HPDE6-E6E7 (cell line): ENCODE measurements at regions not wholly inside any gene's neighbourhood (a gene's known extent, or its start where the extent isn't known, plus 50 kb on each side); places are given as distances from the start of the nearest gene placed in this dataset.
A peak's percentile ranks its signal among the peaks of the same experiment; 100 is the strongest.

Experiments used
- DNase-seq: peaks from one replicate; pipeline ENCODE4 v3.0.0; 2011; ENCODE audit warnings: missing footprints; ENCODE audit errors: extremely low spot score

DNA sequence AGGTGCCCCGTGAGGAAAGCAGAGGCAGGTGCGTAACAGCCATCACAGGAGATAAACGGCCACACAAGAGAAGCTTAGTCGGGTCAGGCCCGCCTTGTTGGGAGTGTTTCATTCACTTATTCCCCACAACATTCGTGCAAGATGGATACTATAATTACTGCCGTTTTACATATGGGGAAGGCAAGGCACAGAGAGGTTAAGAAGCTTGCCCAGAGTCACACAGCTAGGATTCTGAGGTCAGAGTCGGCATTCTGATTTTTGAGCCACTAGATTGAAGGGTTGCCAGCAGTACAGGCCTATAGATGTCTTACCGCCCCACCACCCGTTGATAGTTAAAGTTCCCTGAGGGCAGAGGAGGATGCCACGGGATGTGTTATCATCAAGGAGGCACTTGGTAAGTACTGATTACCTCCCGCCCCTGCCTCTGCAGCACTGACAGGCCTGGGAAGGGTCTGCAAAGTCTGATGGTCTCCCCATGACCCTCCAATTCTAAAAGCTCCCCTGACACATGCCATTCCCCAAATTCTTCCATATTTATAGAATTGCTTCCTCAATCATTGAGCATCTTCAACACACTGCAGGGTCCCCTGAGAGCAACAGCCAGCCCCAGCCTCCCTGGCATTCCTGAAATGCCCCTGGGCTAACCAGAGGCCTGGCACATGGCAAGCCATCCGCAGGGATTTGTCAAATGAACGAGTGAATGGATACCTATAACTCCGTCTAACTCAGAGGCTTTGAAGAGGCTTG, 74.7 kb upstream of the CLDN14 start:
- no peak for DNase-seq

DNA sequence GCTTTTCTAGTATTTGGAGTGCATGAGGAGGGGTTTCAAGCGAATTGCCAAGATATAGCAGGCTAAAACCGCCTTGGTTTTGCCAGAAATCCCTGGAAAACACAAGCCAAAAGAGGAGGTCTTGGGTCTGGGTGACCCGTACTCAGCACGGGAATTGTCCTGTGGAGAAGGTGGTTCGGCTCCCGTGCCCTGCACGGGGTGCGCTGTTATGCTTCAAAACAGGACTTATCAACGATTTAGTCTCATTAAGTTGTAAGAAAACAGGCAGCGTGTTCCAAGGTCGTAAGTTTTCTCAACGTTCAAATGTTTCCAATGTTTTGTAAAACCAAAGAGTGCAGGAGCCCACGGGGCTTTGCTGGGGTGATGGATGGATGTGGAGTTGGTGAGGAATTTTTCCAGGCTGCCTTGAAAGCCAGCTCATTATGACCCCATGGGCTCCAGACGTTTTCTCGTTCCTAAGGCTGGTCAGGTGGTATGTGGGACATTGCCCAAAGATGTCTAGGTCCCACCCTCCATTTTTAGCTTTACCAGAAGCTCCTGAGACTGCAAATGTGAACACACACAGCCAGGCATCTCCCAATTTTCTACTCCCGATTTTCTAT, 75.4 kb upstream of the CLDN14 start:
- no peak for DNase-seq

DNA sequence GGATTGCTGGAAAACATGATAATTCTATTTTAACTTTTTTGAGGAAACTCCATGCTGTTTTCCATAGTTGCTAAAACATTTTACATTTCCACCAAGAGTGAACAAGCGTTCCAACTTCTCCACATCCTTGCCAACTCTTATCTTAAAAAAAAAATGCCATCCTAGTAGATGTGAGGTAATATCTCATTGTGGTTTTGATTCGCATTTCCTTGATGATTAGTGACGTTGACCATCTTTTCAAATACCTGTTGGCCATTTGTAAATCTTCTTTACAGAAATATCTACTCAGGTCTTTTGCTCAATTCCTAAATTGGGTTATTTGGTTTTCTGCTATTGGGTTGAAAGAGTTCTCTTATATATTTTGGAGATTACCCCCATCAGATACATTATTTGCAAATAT, 77.4 kb upstream of the CLDN14 start:
- no peak for DNase-seq

DNA sequence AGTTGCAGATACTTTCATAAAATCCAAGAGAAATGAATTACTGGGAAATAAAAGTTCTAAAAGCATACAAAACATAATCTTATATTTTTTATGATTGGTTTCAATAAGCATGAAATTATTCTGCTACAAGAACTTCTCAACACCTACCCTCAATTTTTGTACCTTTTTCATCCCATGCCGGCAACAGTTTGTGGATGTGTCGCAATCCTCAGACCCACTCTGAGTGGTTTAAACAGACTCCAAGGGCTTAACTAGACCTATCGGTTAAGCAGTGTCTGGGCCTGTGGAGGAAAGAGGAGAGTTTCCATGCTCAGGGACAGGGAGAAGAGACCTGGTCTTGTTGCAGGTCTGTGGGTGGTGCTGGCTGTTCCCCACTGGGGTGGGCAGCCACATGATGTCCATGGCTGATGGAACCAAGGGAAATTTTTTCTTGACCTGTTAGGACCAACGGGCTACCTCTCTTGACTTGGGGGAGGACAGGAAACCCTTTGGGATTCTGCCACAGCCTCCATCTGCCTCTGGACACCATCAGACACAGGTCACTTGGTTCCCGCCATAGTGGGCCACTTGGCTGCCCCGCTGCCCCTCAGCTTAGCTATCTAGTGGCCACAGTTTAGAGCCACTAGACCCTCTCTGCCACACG, 81.1 kb upstream of the CLDN14 start:
- DNase-seq, result no peak

DNA sequence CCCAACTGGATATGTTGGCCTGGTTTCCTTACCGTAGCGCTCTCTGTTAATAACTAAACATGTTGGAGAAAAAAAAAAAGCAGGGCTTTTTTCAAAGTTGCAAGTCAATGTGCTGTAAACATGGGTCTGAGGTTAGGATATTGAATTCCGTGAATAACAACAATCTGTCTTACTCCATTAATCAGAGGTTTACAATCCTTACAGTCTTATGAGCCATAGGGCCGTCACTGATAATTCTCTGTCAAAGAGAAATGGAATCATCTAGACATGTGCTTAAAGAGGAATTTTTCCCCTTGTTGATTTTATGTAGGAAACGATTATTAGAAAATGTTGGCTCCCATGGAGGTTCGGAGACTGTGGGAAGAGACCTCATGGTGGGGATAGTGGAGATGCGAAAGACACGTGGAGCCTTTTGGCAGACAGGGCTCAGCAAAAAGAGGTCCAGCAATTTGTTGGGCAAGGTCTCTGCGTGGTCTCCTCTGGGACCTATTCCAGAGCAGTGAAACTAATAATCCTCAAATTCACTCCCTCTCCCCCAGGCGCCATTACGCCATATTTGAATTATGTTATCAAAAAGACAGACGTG, 83.5 kb upstream of the CLDN14 start:
- DNase-seq, result no peak

DNA sequence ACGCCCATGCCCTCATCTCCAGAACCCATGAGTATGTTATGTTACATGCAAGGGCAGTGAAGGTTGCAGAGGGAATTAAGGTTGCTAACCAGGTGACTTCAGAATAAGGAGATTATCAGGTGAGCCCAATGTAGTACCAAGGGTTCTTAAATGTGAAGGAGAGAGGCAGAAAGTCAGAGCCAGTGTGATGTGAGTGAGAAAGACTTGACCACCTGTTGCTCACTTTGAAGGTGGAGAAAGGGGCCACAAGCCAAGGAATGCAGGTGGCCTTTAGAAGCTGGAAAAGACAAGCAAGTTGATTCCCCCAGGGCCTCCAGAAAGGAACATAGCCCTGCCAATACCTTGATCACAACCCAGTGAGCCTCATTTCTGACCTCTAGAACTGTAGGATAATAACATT, 84.7 kb upstream of the CLDN14 start:
- DNase-seq, result no peak

DNA sequence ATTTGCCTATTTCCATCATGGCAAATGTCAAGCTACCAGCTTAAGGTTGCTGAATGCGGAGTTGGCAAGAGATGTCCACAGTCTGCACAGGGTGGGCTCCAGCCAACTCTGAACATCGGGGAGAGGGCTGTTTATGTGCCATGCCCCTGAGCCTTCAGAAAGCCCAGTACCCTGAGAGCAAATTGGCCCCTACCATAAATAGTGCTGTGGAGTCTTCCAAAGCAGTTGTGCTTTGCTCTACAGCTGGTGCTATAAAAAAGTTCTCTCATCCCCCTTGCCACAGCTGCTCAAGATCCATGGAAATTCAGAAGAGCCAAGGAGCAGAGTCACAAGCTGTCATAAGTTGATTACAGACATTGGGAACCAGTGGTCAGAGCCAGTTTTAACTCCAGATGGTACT, 85.6 kb upstream of the CLDN14 start:
- DNase-seq, result no peak

DNA sequence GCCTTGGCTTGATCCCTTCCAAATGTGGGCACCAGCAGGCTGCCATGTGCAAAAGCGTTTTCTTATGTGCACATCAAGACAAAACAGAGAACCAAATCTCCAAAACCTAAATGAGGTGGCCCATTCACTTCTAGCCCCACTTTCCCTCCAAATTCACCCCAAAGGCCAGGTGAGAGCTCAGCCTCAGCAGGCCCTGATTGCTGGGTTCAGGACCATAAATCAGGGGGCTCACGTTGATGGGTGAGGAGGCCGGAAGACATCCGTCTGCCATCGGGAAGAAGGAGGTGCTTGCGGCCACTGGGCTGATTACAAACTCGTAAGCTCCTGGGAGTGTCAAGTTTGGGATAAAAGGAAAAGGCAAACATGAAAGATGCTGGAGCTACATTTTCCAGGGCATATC, 86.7 kb upstream of the CLDN14 start:
- DNase-seq, result no peak

DNA sequence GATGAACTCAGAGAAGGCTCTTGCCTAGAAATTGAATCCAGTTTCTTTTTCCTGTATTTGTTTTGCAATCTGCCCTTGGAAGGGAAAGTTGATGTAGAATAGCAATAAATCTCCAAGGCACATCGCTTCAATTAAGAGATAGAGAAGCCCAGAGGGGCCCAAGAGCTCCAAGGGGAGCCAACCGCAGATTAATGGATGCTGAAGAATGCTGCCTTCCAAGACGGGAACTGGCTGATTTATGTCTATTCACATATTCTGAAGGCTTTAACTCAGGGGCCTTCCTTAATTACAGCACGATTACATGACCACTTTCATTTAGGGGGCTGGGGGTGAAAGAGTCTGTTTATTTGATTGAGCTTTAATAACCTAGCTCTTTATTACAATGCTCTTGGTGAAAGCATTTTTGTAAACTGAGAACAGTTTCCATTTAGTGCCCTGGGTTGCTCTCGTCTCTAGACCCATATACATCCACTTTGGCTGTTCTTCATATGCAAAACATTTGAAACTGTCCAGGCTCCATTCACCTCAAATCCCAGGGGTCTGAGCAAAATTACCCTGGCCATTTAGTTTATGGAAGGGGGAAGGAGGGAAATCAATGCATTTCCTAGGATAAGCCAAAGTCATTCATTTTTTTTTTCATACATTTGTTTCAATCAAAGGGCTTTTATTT, 87.4 kb upstream of the CLDN14 start:
- no peak for DNase-seq

DNA sequence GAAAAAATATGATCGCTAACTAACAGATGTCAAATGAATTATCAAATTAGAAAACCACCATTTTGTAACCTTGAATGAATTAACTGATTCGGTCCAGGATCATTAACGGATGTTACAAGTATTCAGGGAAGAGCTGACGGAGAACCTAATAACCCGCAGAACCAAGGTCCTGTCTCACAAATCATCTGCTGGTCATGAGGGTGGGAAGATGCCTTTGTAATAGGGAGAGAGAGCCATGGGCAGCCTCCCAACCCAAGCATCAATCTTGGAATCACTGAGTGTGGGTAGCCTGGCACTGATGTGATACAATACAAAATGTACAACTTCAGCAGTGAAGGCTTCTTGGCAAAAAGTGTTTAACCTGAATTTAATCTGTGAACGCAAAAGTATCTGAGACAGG, 89.6 kb upstream of the CLDN14 start:
- DNase-seq, result no peak

DNA sequence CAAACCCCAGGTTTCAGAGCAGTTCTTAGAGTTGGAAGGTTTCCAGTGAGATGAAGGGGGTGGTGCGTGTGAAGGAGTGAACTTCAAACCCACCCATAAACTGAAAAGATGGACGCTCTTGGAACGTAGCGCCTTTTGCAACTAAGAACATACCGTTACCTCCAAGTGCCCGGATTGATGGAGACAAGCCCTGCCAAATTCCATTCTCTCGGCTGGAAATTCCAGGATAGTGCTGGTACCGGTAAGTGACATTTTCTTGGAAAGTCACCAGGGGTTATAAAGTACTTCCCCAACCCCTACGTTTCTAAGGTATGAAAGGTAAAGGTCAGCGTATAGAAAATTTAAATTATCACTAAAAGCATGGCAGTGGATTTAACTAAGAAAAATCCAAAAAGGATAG, 91.6 kb upstream of the CLDN14 start:
- no peak for DNase-seq

DNA sequence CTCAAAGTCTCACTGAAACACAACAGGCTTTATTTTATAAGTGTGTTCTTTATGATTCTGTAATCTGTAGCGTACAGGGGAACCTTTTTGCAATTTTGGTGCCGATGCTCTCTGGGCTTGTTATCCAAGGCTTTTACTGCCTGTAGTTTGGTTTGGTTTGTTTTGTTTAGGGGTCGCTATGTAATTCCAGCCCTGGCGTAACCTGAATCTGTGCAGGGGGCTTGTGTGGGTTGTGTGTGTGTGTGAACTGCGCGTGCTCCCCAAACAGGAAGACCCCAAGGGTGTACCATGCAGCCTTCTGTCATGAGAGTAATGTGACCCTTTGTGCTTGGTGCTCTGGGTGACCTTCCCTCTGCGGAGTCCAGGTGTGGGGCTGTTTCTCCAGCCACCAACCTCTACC, 92.1 kb upstream of the CLDN14 start:
- DNase-seq, result no peak

DNA sequence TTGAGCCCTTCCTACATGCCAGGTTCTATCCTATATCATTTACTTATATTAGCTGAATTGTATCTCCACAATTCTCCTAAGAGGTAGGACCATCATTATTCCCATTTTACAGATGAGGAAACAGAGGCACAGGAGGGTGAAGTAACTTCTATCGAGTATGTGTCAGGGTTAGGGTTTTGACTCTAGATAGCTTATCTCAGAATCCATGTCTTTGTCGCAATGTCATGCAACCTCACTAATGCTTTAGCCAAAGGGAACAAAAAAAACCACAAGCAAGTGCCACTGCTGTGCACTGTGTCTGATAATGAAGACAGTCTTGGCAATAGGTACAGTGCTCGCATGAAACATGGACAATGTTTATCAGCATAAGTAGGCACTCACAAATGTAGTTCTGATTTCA, 95.4 kb upstream of the CLDN14 start:
- no peak for DNase-seq

DNA sequence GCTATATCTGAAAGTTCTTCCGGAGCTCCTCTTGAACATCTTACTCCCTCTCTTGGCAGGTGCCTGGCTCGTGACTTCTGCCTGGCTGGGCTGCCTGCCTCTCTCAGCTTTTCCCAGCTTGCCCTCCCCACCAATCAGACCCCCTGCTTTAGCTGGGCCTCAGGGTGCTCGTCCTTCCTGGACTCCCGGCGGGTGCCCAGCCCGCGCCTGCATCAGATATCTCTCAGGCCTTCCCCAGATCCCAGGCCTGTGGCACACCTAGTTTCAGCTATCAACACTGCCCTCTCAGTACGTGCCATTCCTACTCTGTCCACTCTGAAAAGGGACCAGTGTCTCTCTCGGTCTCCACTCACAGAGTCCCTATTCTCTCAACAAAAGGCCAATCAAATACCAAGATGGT, 96.5 kb upstream of the CLDN14 start:
- DNase-seq, result no peak

DNA sequence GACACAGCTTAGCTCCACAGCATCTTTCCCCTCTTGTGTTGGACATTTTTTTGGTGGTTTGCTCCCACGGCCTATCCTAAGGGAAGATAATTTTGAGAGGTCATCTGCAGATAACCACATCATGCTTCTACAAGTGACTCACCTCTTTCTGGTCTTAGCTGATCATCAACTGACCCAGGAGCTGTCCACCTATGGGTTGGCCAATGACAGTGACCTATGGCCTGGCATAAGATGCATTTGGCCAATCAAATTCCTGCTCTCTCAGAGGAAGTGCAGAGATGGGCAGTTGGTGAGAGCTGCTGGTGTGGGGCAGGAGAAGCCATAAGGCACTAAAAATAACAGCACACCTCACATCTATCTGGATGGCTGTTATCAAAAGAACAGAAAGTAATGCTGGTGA, 100.0 kb upstream of the CLDN14 start:
- no peak for DNase-seq

DNA sequence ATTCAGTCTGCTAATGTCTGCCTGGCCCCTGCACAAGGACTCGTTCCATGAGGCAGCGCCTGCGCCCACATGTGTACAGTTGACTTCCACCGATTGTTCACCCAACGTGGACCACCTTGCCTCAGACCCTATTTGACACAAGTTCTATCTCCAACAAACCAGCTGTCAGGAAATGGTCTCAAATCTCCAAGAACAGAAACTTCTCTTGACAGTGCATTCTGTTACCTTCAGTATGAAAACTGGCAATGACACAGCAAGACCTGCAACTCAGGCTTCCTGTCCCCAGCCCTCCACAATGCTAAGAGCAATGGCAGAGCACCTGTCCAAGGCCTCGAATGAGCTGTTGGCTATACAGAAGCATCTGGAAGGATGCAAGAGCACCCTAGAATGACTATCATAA, 102.3 kb upstream of the CLDN14 start:
- no peak for DNase-seq

DNA sequence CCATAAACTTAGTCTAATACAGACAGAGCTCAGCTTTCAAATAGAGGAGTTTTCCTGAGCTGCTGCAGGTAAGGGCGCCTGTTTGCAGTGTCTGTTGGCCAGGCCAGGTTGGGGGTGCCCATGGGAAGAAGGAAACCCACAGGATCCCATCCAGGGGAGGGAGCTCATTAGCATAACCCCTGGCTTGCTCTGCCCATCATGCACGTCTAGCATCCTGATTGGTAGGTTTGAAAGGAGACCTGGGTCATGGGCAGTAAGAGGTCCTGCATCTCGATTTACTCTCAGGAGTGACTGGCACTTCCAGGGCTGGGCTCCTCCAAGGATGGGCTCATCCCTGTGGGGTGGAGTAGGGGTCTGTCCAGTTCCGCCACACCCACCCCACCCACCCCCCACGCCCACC, 103.7 kb upstream of the CLDN14 start:
- DNase-seq, result no peak

DNA sequence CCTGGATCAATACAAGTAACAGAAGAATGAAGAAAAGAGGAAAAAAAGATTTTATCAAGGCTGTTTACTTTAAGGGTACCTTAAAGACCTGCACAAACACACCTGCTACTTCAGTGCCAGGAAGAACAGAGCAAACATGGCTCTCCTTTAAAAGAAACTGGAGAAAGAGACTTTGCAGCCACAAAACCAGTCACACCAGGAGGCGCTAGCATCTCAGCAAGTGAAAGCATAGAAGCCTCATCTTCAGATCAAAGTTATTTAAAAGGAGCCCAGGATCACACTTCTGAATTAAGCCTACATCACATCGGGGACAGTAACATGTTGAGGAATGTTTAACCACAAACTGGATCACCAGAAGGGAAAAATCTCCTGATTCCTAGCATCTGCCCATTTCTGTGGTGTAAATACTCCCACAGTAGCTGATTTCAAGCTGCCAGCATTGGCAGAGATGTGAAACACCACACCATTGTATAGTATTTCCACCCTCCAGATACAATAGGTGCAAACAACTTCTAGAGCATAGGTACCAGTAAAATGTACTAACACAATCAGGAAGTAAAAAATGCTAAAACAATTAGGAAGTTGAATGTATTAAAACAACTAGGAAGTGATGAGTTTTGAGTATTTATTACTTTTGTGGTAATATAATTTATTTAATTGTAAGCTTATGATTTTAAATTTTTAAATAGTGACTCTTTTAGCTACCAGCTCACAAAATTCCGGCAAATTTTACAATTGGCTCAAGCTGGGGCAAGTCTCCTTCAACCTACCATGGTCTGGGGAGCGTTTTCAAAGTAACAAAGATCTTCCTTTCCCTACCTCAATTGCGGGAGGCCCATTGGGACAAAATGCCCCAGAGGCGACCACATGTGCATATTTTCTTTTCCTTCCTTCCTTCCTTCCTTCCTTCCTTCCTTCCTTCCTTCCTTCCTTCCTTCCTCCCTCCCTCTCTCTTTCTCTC, 105.3 kb upstream of the CLDN14 start:
- no peak for DNase-seq

DNA sequence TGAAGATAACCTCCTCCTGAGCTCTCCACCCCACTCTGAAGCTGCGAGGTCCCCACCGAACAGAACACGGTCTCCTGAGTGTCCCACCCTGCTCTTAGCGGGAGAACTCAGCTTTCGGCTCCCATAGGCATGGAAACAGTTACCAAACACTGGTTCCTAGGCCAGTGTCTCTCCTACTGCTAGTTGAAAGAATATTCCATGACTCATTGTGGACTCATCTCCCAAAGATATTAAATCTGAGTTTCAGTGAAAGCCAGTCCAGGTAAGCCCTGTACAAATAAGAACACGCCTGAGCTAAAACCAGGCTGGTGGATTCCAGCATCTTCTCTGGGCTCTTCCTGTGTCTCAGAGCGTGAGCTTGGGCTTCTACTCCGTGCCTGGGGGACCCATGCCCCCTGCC, 107.5 kb upstream of the CLDN14 start:
- peak; percentile 57 for DNase-seq

DNA sequence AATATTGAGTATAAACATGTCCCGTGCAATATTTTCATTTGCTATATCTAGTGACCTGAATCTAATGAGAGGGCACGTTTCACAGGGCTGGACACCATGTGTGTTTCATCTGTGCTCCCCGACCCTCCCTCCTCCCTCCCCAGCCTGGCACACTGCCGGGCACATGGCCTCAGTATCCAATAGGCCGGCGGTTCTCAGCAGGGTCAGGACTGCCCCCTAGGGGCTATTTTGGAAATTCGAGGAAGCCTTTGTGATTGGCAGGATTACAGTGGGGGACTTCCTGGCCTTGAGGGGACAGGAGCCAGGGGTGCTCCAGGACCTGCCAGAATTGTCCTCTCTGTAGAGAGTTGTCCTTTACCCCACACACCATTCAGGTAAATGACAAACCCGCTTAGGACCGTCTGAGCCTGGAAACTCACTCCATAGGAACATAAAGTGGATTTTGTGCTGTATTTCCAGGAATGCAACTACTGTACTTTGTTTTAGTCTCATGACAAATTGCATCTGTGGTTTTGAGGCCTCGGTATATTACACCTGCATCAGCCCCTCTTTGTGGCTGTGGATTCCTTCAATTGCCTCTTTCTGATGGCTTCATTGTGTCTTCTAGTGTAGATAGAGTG, 109.5 kb upstream of the SIM2 start:
- peak; percentile 9 for DNase-seq
